Brain microvascular endothelial cell (primary cell): ENCODE measurements at regions not wholly inside any gene's neighbourhood (a gene's known extent, or its start where the extent isn't known, plus 50 kb on each side); places are given as distances from the start of the nearest gene placed in this dataset.

Source experiments
- DNase-seq: peaks from one replicate; pipeline ENCODE4 v3.0.0-alpha.2; 2020
- H3K27ac ChIP-seq: fragments of 250-450 bp; sonication (Bioruptor Pico); 2 replicates; pipeline ENCODE4 v1.5.1; 2020; ENCODE audit warnings: mild to moderate bottlenecking, moderate library complexity
- H3K27me3 ChIP-seq: fragments of 250-450 bp; sonication (Bioruptor Pico); replicated peaks from 2 replicates; pipeline ENCODE4 v1.5.1; 2020; ENCODE audit warnings: mild to moderate bottlenecking
- H3K36me3 ChIP-seq: fragments of 250-450 bp; sonication (Bioruptor Pico); replicated peaks from 2 replicates; pipeline ENCODE4 v1.5.1; 2020; ENCODE audit warnings: mild to moderate bottlenecking
- H3K4me3 ChIP-seq: 2 replicates; pipeline ENCODE4 v1.5.1; 2011; ENCODE audit warnings: low read depth, mild to moderate bottlenecking, control low read depth, low read length, moderate library complexity
- in situ Hi-C: cut with HindIII; loops from 2 replicates; pipeline ENCODE4 v1.10.0; 2017; ENCODE audit warnings: low sequenced_read_pairs, low pct_ligation_motif_present
- TF ChIP-seq, protein P1 (sequence below): IDR thresholded peaks from 2 replicates; pipeline ENCODE4 v1.5.1; 2011; ENCODE audit warnings: low read depth, mild to moderate bottlenecking, moderate library complexity, low read length, control low read depth, inconsistent platforms; ENCODE audit errors: missing control alignments

GRCh38 chr12:107282628-107283027 is 189.3 kb upstream of the CRY1 start:
- TF ChIP-seq, protein P1, sequence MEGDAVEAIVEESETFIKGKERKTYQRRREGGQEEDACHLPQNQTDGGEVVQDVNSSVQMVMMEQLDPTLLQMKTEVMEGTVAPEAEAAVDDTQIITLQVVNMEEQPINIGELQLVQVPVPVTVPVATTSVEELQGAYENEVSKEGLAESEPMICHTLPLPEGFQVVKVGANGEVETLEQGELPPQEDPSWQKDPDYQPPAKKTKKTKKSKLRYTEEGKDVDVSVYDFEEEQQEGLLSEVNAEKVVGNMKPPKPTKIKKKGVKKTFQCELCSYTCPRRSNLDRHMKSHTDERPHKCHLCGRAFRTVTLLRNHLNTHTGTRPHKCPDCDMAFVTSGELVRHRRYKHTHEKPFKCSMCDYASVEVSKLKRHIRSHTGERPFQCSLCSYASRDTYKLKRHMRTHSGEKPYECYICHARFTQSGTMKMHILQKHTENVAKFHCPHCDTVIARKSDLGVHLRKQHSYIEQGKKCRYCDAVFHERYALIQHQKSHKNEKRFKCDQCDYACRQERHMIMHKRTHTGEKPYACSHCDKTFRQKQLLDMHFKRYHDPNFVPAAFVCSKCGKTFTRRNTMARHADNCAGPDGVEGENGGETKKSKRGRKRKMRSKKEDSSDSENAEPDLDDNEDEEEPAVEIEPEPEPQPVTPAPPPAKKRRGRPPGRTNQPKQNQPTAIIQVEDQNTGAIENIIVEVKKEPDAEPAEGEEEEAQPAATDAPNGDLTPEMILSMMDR, result no peak
- no peak for DNase-seq
- no peaks in the 10 kb centered on the region for H3K27me3 ChIP-seq
- in situ Hi-C loops, result no loop called here
- no peak overlapping the region for H3K27ac ChIP-seq
- no peak overlapping the region for H3K4me3 ChIP-seq
- H3K36me3 ChIP-seq, result no peaks in the 10 kb centered on the region

DNA sequence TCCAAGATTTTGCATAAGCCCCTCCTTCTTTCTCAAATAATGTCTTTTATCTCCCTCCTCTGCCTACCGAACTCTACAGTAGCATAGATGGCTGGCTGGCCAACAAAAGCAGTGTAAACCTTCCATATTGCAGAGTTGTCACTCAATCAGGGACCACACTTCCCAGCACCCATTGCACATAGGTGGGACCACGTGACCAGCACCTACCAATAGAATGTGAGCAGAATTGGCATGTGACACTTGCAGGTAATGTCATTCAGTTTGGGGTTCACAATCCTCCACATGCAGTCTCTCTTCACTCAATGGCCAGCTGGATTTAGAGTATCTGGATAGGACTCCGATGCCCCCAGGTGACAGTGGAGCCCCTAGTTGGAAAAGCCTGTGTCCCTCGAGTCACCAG is 190.3 kb upstream of the CRY1 start:
- in situ Hi-C loops, result no loop called here
- H3K27ac ChIP-seq, result no peak overlapping the region
- DNase-seq, result no peak

DNA sequence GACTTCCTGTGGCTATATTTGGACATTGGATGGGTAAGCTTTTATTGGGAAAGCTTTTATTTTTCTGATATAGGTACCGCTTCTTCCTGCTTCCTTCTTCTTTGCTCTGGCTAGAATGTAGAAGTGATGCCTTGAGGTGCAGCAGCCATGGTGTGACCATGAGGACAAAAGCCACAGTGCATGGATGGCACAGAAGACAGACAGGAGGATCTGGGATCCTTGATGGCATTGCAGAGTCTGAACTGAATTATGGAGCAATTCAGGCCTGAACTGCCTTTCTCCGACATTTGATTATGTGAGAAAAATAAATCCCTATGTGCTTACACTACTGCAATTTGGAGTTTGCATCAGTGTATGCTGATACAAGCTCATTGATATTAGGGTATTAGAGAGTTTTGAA is 191.3 kb upstream of the CRY1 start:
- Histone ChIP-seq H3K27ac (no peak overlapping the region), H3K4me3 (no peak overlapping the region), H3K36me3 (no peaks in the 10 kb centered on the region), H3K27me3 (no peaks in the 10 kb centered on the region)
- DNase-seq, result no peak
- in situ Hi-C loops, result no loop called here
- TF ChIP-seq, protein P1, result no peak

More for the DNA sequence above, 190.3 kb upstream of the CRY1 start:
- TF ChIP-seq, protein P1, result no peak
- Histone ChIP-seq H3K4me3 (no peak overlapping the region), H3K27me3 (no peaks in the 10 kb centered on the region), H3K36me3 (no peaks in the 10 kb centered on the region)

DNA sequence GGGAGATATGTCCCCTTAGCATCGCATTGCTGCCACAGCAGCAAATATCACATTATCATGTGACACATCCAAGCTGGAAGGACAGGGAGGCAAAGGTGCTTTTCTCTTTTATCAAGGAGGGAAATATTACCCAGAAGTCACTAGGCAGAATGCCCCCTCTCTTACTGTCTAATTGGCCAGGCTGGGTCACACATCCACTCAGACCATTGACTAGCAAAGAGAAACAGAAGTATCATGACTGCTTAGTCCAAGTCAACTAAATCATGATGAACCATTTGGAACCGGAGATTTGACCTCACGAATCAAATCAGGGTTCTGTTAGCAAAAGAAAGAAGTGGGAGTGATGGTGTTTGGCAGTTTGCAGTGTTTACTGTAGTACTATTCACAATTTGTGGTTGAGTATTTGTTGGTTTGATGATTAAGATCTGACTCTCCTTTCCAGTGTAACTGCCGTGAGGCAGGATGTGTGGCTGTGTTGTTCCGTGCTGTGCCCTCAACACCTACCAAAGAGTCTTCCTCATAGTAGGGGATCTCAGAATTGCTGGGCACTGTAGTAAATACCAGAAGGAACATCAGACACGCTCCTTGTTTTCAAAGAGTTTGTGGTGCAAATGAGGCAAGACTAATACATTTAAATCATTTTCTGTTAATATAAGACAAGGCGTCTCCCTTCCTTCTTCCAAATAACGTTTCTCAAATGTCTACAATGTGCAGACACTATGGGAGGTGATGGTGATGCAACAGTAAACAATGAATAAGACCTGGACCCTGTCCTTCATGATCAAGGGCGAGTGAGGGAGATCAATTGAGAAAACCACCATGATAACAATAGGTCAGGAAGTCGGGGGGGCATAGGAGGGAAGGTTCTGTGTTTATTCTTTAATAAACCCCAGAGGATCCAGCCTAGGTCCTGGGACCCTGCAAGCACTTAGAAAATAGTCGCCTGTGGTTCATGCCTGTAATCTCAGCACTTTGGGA is 194.4 kb upstream of the CRY1 start:
- Histone ChIP-seq H3K36me3 (no peaks in the 10 kb centered on the region), H3K27me3 (no peaks in the 10 kb centered on the region), H3K27ac (no peak overlapping the region), H3K4me3 (no peak overlapping the region)
- TF ChIP-seq, protein P1, result no peak
- in situ Hi-C loops, result no loop called here
- DNase-seq, result no peak

DNA sequence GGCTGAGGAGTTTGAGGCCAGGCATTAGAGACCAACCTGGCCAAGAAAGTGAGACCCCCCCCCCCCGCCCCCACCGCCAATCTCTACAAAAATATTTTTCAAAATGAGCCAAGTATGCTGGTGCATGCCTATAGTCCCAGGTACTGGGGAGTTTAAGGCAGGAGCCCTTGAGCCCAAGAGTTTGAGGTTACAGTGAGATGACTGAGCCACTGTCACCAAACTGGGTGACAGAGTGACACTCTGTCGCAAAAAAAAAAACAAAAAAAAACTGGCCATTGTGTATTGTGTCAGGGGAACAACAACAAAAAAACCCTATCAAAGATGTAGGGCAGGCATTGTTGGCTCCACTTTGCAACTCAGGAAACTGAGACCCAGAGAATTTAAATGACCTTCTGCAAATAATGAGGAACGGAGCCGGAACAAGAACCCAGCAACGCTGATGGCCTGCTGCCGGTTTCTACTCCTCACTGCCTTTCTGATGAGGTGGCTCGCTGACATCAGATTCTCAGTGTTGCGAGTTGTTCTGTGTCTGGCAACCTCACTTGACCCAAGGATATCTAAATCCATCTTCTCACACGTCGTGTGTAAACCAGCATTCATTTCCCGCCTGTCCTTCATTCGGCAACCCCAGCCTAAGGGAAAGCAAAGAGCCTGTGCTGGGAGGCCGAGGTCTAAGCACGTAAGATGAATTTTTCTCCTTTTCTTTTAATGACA is 195.2 kb upstream of the CRY1 start:
- TF ChIP-seq, protein P1, result no peak
- DNase-seq, result no peak

More for the DNA sequence above, 195.2 kb upstream of the CRY1 start:
- Histone ChIP-seq H3K36me3 (no peaks in the 10 kb centered on the region), H3K27me3 (no peaks in the 10 kb centered on the region), H3K27ac (no peak overlapping the region), H3K4me3 (no peak overlapping the region)
- in situ Hi-C loops, result no loop called here
